ENCODE measurements at regions not wholly inside any gene's neighbourhood (a gene's known extent, or its start where the extent isn't known, plus 50 kb on each side); places are given as distances from the start of the nearest gene placed in this dataset.

DNA sequence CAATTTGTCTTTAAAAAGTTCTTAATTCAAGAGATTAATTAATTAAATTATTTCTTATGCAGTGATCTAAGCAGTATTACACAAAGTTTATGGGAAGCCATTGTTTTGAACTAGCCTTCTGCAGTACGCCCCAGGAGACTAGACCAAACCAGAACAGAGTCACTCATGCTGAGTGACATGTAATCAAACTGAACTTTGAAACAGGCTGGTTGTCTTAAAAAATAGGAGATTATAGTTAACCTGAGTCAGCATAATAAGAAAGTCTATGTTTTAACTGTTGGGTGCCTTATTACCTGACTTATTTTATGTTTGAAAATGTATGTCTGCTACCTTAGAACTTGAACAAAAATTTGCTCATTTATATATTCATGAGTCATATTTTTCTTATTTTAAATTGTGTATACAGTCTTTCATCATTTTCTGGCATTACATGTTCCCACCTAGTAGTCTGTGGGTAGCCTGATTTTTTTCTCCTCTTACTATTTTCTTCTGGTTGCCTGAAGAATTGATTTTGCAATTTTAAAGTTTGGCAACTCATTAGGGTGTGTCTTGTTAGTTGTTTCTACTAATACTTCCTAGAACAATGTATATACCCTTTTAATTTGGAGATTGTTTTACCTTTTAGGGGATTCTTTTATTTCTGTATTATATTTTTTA, 161.4 kb downstream of the AASDHPPT start:
- TF ChIP-seq ZNF133 (tag by site-specific recombination; IDR thresholded peaks at IDR 0.05): no peak
- TF ChIP-seq, protein P1, sequence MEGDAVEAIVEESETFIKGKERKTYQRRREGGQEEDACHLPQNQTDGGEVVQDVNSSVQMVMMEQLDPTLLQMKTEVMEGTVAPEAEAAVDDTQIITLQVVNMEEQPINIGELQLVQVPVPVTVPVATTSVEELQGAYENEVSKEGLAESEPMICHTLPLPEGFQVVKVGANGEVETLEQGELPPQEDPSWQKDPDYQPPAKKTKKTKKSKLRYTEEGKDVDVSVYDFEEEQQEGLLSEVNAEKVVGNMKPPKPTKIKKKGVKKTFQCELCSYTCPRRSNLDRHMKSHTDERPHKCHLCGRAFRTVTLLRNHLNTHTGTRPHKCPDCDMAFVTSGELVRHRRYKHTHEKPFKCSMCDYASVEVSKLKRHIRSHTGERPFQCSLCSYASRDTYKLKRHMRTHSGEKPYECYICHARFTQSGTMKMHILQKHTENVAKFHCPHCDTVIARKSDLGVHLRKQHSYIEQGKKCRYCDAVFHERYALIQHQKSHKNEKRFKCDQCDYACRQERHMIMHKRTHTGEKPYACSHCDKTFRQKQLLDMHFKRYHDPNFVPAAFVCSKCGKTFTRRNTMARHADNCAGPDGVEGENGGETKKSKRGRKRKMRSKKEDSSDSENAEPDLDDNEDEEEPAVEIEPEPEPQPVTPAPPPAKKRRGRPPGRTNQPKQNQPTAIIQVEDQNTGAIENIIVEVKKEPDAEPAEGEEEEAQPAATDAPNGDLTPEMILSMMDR (tag by site-specific recombination; IDR thresholded peaks at IDR 0.05): no peak
- TF ChIP-seq, protein P2, sequence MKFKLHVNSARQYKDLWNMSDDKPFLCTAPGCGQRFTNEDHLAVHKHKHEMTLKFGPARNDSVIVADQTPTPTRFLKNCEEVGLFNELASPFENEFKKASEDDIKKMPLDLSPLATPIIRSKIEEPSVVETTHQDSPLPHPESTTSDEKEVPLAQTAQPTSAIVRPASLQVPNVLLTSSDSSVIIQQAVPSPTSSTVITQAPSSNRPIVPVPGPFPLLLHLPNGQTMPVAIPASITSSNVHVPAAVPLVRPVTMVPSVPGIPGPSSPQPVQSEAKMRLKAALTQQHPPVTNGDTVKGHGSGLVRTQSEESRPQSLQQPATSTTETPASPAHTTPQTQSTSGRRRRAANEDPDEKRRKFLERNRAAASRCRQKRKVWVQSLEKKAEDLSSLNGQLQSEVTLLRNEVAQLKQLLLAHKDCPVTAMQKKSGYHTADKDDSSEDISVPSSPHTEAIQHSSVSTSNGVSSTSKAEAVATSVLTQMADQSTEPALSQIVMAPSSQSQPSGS (tag by site-specific recombination; IDR thresholded peaks at IDR 0.05; ENCODE audit: low read depth): no peak
- TF ChIP-seq, protein P3, sequence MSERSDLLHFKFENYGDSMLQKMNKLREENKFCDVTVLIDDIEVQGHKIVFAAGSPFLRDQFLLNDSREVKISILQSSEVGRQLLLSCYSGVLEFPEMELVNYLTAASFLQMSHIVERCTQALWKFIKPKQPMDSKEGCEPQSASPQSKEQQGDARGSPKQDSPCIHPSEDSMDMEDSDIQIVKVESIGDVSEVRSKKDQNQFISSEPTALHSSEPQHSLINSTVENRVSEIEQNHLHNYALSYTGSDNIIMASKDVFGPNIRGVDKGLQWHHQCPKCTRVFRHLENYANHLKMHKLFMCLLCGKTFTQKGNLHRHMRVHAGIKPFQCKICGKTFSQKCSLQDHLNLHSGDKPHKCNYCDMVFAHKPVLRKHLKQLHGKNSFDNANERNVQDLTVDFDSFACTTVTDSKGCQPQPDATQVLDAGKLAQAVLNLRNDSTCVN (tag by site-specific recombination; optimal IDR thresholded peaks at IDR 0.05): no peak

Measured in HEK293 (cell line).